OCI-LY1 (cell line): ENCODE measurements at regions not wholly inside any gene's neighbourhood (a gene's known extent, or its start where the extent isn't known, plus 50 kb on each side); places are given as distances from the start of the nearest gene placed in this dataset.

Experiments
- H2AFZ ChIP-seq: fragments of 200-600 bp; sonication (generic), shearing (Covaris generic); 2 replicates; pipeline ENCODE4 v1.6.0; 2014; ENCODE audit warnings: antibody characterized with exemption, mild to moderate bottlenecking, low read length
- H3F3A ChIP-seq: fragments of 200-600 bp; sonication (generic), shearing (Covaris generic); 2 replicates; pipeline ENCODE4 v1.6.0; 2014; ENCODE audit warnings: mild to moderate bottlenecking, antibody characterized with exemption, low read length, moderate library complexity; ENCODE audit not compliant: insufficient read depth
- H3K27ac ChIP-seq: fragments of 200-600 bp; sonication (generic); 2 replicates; pipeline ENCODE4 v1.5.1; 2014; ENCODE audit warnings: low read length, mixed run types, mild to moderate bottlenecking, low read depth; ENCODE audit not compliant: poor library complexity, severe bottlenecking
- H3K27me3 ChIP-seq: fragments of 200-600 bp; sonication (generic); 2 replicates; pipeline ENCODE4 v1.6.0; 2014; ENCODE audit warnings: antibody characterized with exemption, mild to moderate bottlenecking, low read length, moderate library complexity; ENCODE audit not compliant: insufficient read depth
- H3K36me3 ChIP-seq: fragments of 200-600 bp; sonication (generic); 2 replicates; pipeline ENCODE4 v1.6.1; 2014; ENCODE audit warnings: mild to moderate bottlenecking, antibody characterized with exemption, low read length, moderate library complexity, mixed read lengths; ENCODE audit not compliant: insufficient read depth
- H3K4me1 ChIP-seq: fragments of 200-600 bp; sonication (generic); 2 replicates; pipeline ENCODE4 v1.5.1; 2014; ENCODE audit warnings: mild to moderate bottlenecking, low read length, moderate library complexity; ENCODE audit not compliant: insufficient read depth, severe bottlenecking
- H3K4me2 ChIP-seq: fragments of 200-600 bp; sonication (generic), shearing (Covaris generic); 2 replicates; pipeline ENCODE4 v1.6.1; 2014; ENCODE audit warnings: low read length
- H3K4me3 ChIP-seq: fragments of 200-600 bp; sonication (generic); 2 replicates; pipeline ENCODE4 v1.5.1; 2014; ENCODE audit warnings: low read length, low read depth, mild to moderate bottlenecking, mixed read lengths; ENCODE audit not compliant: poor library complexity, severe bottlenecking
- H3K79me2 ChIP-seq: fragments of 200-600 bp; shearing (Covaris generic); 2 replicates; pipeline ENCODE4 v1.6.1; 2016; ENCODE audit warnings: mixed run types, low read length, mixed read lengths; ENCODE audit not compliant: insufficient read depth
- H3K9ac ChIP-seq: fragments of 200-600 bp; sonication (generic), shearing (Covaris generic); 2 replicates; pipeline ENCODE4 v1.6.1; 2014; ENCODE audit warnings: mild to moderate bottlenecking, low read length, mixed read lengths
- H3K9me2 ChIP-seq: fragments of 200-600 bp; sonication (generic), shearing (Covaris generic); 2 replicates; pipeline ENCODE4 v1.6.1; 2014; ENCODE audit warnings: low read depth, mild to moderate bottlenecking, low read length, mixed read lengths
- H3K9me3 ChIP-seq: fragments of 200-600 bp; shearing (Covaris generic); 2 replicates; pipeline ENCODE4 v1.6.1; 2014; ENCODE audit warnings: low read length, mixed read lengths
- H4K20me1 ChIP-seq: fragments of 200-600 bp; sonication (generic), shearing (Covaris generic); 2 replicates; pipeline ENCODE4 v1.6.0; 2016; ENCODE audit warnings: mild to moderate bottlenecking, low read length; ENCODE audit not compliant: insufficient read depth
- CTCF ChIP-seq: fragments of 200-600 bp; sonication (generic), shearing (Covaris generic); IDR thresholded peaks from 2 replicates; pipeline ENCODE4 v1.5.1; 2017; ENCODE audit warnings: mild to moderate bottlenecking, antibody characterized with exemption, low read length, moderate library complexity, mixed read lengths
- EZH2 ChIP-seq: fragments of 200-600 bp; sonication (generic), shearing (Covaris generic); IDR thresholded peaks from 2 replicates; pipeline ENCODE4 v1.8.0; 2017; ENCODE audit warnings: borderline replicate concordance, mixed run types, mild to moderate bottlenecking, antibody characterized with exemption, low read length, moderate library complexity, mixed read lengths

- TF ChIP-seq CTCF (no peak), EZH2 (no peak)
- H3K4me3 ChIP-seq, result no peak overlapping the region
- no peaks in the 10 kb centered on the region for H3K9me3 ChIP-seq
- H3K9me2 ChIP-seq, result no peaks in the 10 kb centered on the region
- no peak overlapping the region for H3K9ac ChIP-seq
- H3K4me2 ChIP-seq, result no peak overlapping the region
- H4K20me1 ChIP-seq, result no peaks in the 10 kb centered on the region
- H3K27me3 ChIP-seq, result no peaks in the 10 kb centered on the region
- H3K27ac ChIP-seq, result no peak overlapping the region
- no peaks in the 10 kb centered on the region for H3K36me3 ChIP-seq
- H3K4me1 ChIP-seq, result no peaks in the 10 kb centered on the region
- H3F3A ChIP-seq, result no peaks in the 10 kb centered on the region
- H3K79me2 ChIP-seq, result no peaks in the 10 kb centered on the region
- H2AFZ ChIP-seq, result no peak overlapping the region
These were observed 146.3 kb upstream of the B3GAT2 start for GRCh38 chr6:71103130-71103529.

- no peak overlapping the region for H3K9ac ChIP-seq
- no peaks in the 10 kb centered on the region for H3K27me3 ChIP-seq
- H3K27ac ChIP-seq, result no peak overlapping the region
- H3K9me3 ChIP-seq, result no peaks in the 10 kb centered on the region
- H4K20me1 ChIP-seq, result no peaks in the 10 kb centered on the region
- no peaks in the 10 kb centered on the region for H3K79me2 ChIP-seq
- H3K36me3 ChIP-seq, result no peaks in the 10 kb centered on the region
- H3K9me2 ChIP-seq, result no peaks in the 10 kb centered on the region
- TF ChIP-seq CTCF (no peak), EZH2 (no peak)
- no peak overlapping the region for H2AFZ ChIP-seq
- no peaks in the 10 kb centered on the region for H3K4me1 ChIP-seq
- H3F3A ChIP-seq, result no peaks in the 10 kb centered on the region
- no peak overlapping the region for H3K4me2 ChIP-seq
- H3K4me3 ChIP-seq, result no peak overlapping the region
These were observed 146.8 kb upstream of the B3GAT2 start for GRCh38 chr6:71103641-71104040.

GRCh38 chr6:71106276-71106675 is 149.4 kb upstream of the B3GAT2 start:
- H3K79me2 ChIP-seq, result no peaks in the 10 kb centered on the region
- H3K4me2 ChIP-seq, result no peak overlapping the region
- H3K27me3 ChIP-seq, result no peaks in the 10 kb centered on the region
- no peak overlapping the region for H3K9ac ChIP-seq
- no peak overlapping the region for H3K4me3 ChIP-seq
- no peaks in the 10 kb centered on the region for H3K9me2 ChIP-seq
- H3K27ac ChIP-seq, result no peak overlapping the region
- no peaks in the 10 kb centered on the region for H4K20me1 ChIP-seq
- no peaks in the 10 kb centered on the region for H3F3A ChIP-seq
- no peak overlapping the region for H2AFZ ChIP-seq
- no peak for TF ChIP-seq EZH2
- TF ChIP-seq CTCF, result no peak
- H3K9me3 ChIP-seq, result no peaks in the 10 kb centered on the region
- no peaks in the 10 kb centered on the region for H3K36me3 ChIP-seq
- H3K4me1 ChIP-seq, result no peaks in the 10 kb centered on the region
